ENCODE measurements at regions not wholly inside any gene's neighbourhood (a gene's known extent, or its start where the extent isn't known, plus 50 kb on each side); places are given as distances from the start of the nearest gene placed in this dataset.

DNA sequence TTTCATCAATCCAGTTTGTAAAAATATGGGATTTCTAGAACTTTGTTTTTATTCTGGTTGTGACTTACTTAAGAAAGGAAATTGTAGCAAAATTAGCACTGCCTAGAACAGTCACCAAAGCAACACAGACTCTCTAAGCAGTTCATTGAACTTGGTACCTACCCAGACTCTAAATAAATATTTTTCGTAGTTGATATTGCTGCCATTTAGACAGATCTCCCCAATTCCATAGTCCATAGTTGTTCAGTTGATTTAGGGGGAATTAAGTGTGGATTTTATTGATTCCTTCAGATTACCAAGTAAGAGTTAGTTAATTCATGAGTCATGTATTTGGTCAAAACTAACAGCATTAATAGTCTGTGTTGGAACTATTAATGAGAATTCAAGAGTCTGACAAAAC lies 822.5 kb downstream of the DHX35 start:
- no peak overlapping the region for H3K9ac ChIP-seq (ENCODE audit: low read length in 5 of 5)
- H3K4me1 ChIP-seq (ENCODE audit: control insufficient read depth in 5 of 5, insufficient read depth in 5 of 5, low read length in 5 of 5), result no peaks in the 10 kb centered on the region
- no peak overlapping the region for H3K27ac ChIP-seq (ENCODE audit: low read depth, low read length)
- H3K36me3 ChIP-seq (ENCODE audit: control insufficient read depth in 5 of 5, insufficient read depth in 5 of 5, low read length in 5 of 5), result no peaks in the 10 kb centered on the region
- H3K27me3 ChIP-seq (ENCODE audit: control insufficient read depth in 5 of 5, insufficient read depth in 4 of 5, low read length in 5 of 5), result no peaks in the 10 kb centered on the region
- peaks cover 0 to 8% (median 7%) of the 10 kb centered on the region in 5 donors for H3K9me3 ChIP-seq (ENCODE audit: control insufficient read depth in 5 of 5, low read length in 5 of 5)
- no peak overlapping the region for H3K4me3 ChIP-seq (ENCODE audit: low read depth in 1 of 5, low read length in 5 of 5)

DNA sequence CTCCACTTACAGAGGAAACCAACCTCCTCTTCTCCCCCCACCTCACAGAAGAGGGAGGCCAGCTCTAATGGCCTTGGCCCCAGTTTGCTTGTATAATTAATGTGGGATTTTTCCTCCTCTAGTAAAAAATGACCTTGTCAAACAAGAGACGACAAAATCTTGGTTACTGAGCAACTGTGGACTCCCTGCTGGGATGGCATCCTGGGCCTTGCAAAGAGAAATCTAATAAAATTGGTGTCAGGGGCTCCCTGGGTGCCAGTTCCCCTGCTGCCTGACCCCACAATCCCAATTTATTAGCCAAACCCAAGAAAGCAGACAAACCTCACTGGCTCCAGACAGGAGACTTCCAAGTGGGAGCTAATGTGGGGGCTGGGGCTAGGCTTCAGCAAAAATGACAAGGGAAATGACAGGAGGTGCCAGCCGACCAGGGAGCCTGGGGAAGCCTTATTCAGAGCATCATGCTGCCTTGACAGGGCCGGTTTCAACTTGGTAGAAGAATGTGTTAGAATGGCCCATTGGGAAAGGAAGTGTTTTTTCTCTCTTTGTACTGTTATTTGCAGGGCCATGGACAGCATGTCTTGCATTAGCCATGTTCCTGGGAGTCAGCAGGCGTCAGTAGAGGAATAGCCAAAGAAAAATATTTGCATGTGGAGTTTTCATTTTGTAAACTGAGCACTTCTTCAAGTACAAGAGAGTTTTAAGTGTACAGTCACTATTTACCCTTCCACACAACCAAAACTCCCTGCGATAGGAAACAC lies 816.9 kb downstream of the DHX35 start:
- Histone ChIP-seq H3K9me3 (ENCODE audit: control insufficient read depth in 5 of 5, low read length in 5 of 5) (peaks cover 0 to 11% (median 8%) of the 10 kb centered on the region in 5 donors), H3K9ac (ENCODE audit: low read length in 5 of 5) (no peak overlapping the region), H3K4me1 (ENCODE audit: control insufficient read depth in 5 of 5, insufficient read depth in 5 of 5, low read length in 5 of 5) (peaks cover 0 to 12% (median 9%) of the 10 kb centered on the region in 5 donors), H3K4me3 (ENCODE audit: low read depth in 1 of 5, low read length in 5 of 5) (no peak overlapping the region), H3K27ac (ENCODE audit: low read depth, low read length) (no peak overlapping the region), H3K27me3 (ENCODE audit: control insufficient read depth in 5 of 5, insufficient read depth in 4 of 5, low read length in 5 of 5) (no peaks in the 10 kb centered on the region), H3K36me3 (ENCODE audit: control insufficient read depth in 5 of 5, insufficient read depth in 5 of 5, low read length in 5 of 5) (no peaks in the 10 kb centered on the region)

DNA sequence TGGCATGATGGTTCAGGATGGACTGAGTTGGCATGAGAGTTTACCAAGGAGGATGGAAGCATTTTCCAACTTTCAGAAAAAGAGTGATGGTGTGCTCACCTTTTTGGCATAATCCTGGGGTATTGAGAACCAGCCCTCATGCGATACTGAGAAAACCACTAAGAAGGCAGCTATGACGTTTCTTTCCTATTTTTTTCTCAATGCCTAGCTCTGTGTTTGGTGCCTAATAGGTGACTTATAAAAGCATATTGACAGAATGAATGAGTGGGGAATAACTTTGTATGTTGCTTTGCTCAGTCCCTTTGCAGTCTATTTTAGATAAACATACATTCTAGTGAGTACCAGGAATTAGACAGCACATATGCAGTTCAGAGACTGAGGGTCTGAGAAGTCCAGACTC lies 816.3 kb downstream of the DHX35 start:
- no peak overlapping the region for H3K9ac ChIP-seq (ENCODE audit: low read length in 5 of 5)
- H3K9me3 ChIP-seq (ENCODE audit: control insufficient read depth in 5 of 5, low read length in 5 of 5), result peaks cover 0 to 6% (median 5%) of the 10 kb centered on the region in 5 donors
- no peaks in the 10 kb centered on the region for H3K27me3 ChIP-seq (ENCODE audit: control insufficient read depth in 5 of 5, insufficient read depth in 4 of 5, low read length in 5 of 5)
- H3K4me1 ChIP-seq (ENCODE audit: control insufficient read depth in 5 of 5, insufficient read depth in 5 of 5, low read length in 5 of 5), result peaks cover 0 to 12% (median 9%) of the 10 kb centered on the region in 5 donors
- no peak overlapping the region for H3K27ac ChIP-seq (ENCODE audit: low read depth, low read length)
- no peak overlapping the region for H3K4me3 ChIP-seq (ENCODE audit: low read depth in 1 of 5, low read length in 5 of 5)
- H3K36me3 ChIP-seq (ENCODE audit: control insufficient read depth in 5 of 5, insufficient read depth in 5 of 5, low read length in 5 of 5), result no peaks in the 10 kb centered on the region

DNA sequence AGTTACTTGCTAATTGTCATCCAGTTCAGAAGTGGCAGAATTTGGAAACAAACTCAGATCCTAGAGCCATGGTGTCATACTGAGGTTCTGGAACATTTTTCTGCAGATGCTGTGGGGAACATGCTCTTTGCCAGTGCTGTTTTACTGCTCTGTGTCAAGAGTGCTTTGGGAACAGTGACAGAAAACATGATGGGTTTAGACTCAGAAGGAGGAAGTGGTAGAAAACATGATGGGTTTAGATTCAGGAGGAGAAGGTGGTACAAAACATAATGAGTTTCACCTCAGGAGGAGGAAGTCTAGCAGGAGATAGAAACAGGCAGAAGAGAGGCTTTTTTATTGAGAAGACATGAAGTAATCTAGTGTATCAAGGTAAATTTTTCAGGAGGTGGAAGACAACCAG lies 815.5 kb downstream of the DHX35 start:
- Histone ChIP-seq H3K27ac (ENCODE audit: low read depth, low read length) (no peak overlapping the region), H3K9me3 (ENCODE audit: control insufficient read depth in 5 of 5, low read length in 5 of 5) (peaks cover 0 to 5% (median 4%) of the 10 kb centered on the region in 5 donors), H3K9ac (ENCODE audit: low read length in 5 of 5) (no peak overlapping the region), H3K27me3 (ENCODE audit: control insufficient read depth in 5 of 5, insufficient read depth in 4 of 5, low read length in 5 of 5) (no peaks in the 10 kb centered on the region), H3K4me1 (ENCODE audit: control insufficient read depth in 5 of 5, insufficient read depth in 5 of 5, low read length in 5 of 5) (peaks cover 0 to 12% (median 9%) of the 10 kb centered on the region in 5 donors), H3K4me3 (ENCODE audit: low read depth in 1 of 5, low read length in 5 of 5) (no peak overlapping the region), H3K36me3 (ENCODE audit: control insufficient read depth in 5 of 5, insufficient read depth in 5 of 5, low read length in 5 of 5) (no peaks in the 10 kb centered on the region)

DNA sequence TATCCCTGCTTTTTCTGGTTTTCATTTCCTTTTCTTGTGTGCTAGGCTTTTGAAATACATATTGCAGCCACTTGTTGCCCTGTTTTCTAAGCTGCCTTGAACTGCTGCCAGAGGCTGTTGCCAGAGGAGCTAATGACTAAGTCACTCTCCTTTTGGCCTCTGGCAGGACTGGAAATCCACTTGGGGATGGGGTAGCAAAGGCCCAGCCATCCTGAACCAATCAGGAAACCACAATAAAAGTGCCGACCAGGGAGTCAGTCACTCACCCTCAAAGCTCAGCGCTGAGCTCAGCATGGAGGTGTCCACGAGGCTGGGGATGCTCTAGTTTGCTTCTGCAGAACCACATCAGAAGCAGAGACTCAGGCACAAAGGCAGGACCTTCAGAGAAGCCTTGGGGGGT lies 813.0 kb downstream of the DHX35 start:
- H3K27me3 ChIP-seq (ENCODE audit: control insufficient read depth in 5 of 5, insufficient read depth in 4 of 5, low read length in 5 of 5), result no peaks in the 10 kb centered on the region
- peaks cover 0 to 5% (median 1%) of the 10 kb centered on the region in 5 donors for H3K9me3 ChIP-seq (ENCODE audit: control insufficient read depth in 5 of 5, low read length in 5 of 5)
- H3K36me3 ChIP-seq (ENCODE audit: control insufficient read depth in 5 of 5, insufficient read depth in 5 of 5, low read length in 5 of 5), result no peaks in the 10 kb centered on the region
- peaks cover 0 to 12% (median 9%) of the 10 kb centered on the region in 5 donors for H3K4me1 ChIP-seq (ENCODE audit: control insufficient read depth in 5 of 5, insufficient read depth in 5 of 5, low read length in 5 of 5)
- no peak overlapping the region for H3K4me3 ChIP-seq (ENCODE audit: low read depth in 1 of 5, low read length in 5 of 5)
- no peak overlapping the region for H3K27ac ChIP-seq (ENCODE audit: low read depth, low read length)
- H3K9ac ChIP-seq (ENCODE audit: low read length in 5 of 5), result no peak overlapping the region

DNA sequence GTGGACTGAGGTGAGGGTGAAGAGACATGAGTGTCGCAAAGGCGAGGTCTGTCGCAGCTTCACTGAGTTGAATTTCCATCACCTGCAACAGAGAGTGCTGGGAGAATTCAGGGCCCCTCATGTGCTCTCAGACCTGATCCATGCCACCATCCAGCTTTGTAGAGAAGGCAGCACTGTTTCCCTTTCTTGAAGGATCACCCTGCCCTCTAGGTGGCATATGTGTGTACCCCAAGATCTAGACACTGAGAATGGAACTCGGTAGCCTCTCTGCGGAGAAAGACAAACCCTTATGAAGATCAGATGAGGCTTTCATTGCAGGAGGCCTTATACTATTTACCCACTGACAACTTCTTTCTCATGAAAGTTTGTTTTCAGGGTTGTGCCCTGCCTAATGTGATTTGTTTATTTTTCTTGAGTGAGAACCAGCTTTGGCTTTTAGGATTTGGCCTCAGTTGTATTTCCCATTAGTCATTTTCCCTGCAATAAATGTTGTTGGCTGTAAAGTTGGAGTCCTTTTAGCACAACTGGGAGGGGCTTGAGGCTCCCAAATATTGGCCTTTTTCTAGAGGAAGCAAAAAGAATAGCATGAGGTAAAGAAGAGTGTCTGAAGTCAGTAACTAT lies 811.3 kb downstream of the DHX35 start:
- Histone ChIP-seq H3K36me3 (ENCODE audit: control insufficient read depth in 5 of 5, insufficient read depth in 5 of 5, low read length in 5 of 5) (no peaks in the 10 kb centered on the region), H3K4me1 (ENCODE audit: control insufficient read depth in 5 of 5, insufficient read depth in 5 of 5, low read length in 5 of 5) (peaks cover 0 to 12% (median 9%) of the 10 kb centered on the region in 5 donors), H3K9me3 (ENCODE audit: control insufficient read depth in 5 of 5, low read length in 5 of 5) (peaks cover 0 to 12% (median 2%) of the 10 kb centered on the region in 5 donors), H3K9ac (ENCODE audit: low read length in 5 of 5) (no peak overlapping the region), H3K4me3 (ENCODE audit: low read depth in 1 of 5, low read length in 5 of 5) (no peak overlapping the region), H3K27ac (ENCODE audit: low read depth, low read length) (no peak overlapping the region), H3K27me3 (ENCODE audit: control insufficient read depth in 5 of 5, insufficient read depth in 4 of 5, low read length in 5 of 5) (no peaks in the 10 kb centered on the region)

DNA sequence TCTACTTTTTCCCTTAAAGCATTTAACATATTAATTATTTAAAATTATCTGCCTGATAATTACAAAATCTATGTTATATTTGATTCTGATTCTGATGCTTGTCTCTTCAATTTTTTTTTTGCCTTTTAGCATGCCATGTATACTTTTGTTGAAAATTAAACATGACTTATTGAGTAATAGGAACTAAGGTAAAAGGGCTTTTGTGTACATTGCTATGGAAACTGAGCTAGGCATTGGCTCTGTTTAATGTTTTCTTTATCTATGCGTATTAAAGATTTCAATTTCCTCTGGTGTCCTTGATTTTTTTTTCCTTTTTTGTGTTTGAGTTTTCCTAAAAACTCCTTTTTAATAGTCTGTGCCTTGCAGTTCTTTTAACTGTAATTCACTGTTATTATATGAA lies 805.2 kb downstream of the DHX35 start:
- no peak overlapping the region for H3K4me3 ChIP-seq (ENCODE audit: low read depth in 1 of 5, low read length in 5 of 5)
- no peaks in the 10 kb centered on the region for H3K4me1 ChIP-seq (ENCODE audit: control insufficient read depth in 5 of 5, insufficient read depth in 5 of 5, low read length in 5 of 5)
- H3K27ac ChIP-seq (ENCODE audit: low read depth, low read length), result no peak overlapping the region
- no peak overlapping the region for H3K9ac ChIP-seq (ENCODE audit: low read length in 5 of 5)
- H3K27me3 ChIP-seq (ENCODE audit: control insufficient read depth in 5 of 5, insufficient read depth in 4 of 5, low read length in 5 of 5), result no peaks in the 10 kb centered on the region
- H3K9me3 ChIP-seq (ENCODE audit: control insufficient read depth in 5 of 5, low read length in 5 of 5), result peaks cover 13 to 26% (median 15%) of the 10 kb centered on the region in 5 donors
- H3K36me3 ChIP-seq (ENCODE audit: control insufficient read depth in 5 of 5, insufficient read depth in 5 of 5, low read length in 5 of 5), result no peaks in the 10 kb centered on the region

DNA sequence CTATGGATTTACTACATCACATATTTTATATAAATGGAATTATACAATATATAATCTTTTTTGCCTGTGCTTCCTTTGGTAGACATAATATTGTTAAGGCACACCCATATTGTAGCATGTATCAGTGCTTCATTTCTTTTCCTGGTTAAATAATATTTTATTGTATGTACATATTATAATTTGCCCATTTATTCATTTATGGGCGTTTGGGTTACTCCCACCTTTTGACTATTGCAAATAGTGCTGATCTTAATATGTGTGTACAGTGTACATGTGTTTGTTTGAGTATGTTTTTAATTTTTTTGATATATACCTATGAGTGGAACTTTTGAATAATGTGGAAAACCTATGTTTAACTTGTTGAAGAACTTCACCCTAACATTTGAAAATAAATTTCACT lies 804.2 kb downstream of the DHX35 start:
- H3K36me3 ChIP-seq (ENCODE audit: control insufficient read depth in 5 of 5, insufficient read depth in 5 of 5, low read length in 5 of 5), result no peaks in the 10 kb centered on the region
- peaks cover 13 to 26% (median 15%) of the 10 kb centered on the region in 5 donors for H3K9me3 ChIP-seq (ENCODE audit: control insufficient read depth in 5 of 5, low read length in 5 of 5)
- no peaks in the 10 kb centered on the region for H3K27me3 ChIP-seq (ENCODE audit: control insufficient read depth in 5 of 5, insufficient read depth in 4 of 5, low read length in 5 of 5)
- no peaks in the 10 kb centered on the region for H3K4me1 ChIP-seq (ENCODE audit: control insufficient read depth in 5 of 5, insufficient read depth in 5 of 5, low read length in 5 of 5)
- no peak overlapping the region for H3K27ac ChIP-seq (ENCODE audit: low read depth, low read length)
- H3K4me3 ChIP-seq (ENCODE audit: low read depth in 1 of 5, low read length in 5 of 5), result no peak overlapping the region
- no peak overlapping the region for H3K9ac ChIP-seq (ENCODE audit: low read length in 5 of 5)

DNA sequence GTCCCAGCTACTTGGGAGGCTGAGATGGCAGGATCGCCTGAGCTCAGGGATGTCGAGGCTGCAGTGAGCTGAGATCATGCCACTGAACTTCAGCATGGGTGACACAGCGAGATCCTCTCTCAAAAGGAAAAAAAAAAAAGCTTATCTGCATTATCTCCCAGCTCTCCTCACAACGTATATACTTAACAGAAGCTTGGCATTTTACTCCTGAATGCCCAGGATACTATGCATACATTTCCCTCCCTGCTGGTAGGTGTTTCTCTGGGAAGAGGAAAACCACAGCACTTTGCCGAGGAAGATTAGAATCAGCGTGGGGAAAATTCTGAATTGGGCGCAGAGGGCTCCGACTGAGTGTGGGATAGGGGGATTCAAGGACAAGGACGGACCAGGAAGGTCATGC lies 800.6 kb downstream of the DHX35 start:
- Histone ChIP-seq H3K36me3 (ENCODE audit: control insufficient read depth in 5 of 5, insufficient read depth in 5 of 5, low read length in 5 of 5) (no peaks in the 10 kb centered on the region), H3K9me3 (ENCODE audit: control insufficient read depth in 5 of 5, low read length in 5 of 5) (peaks cover 5 to 11% (median 9%) of the 10 kb centered on the region in 5 donors), H3K4me1 (ENCODE audit: control insufficient read depth in 5 of 5, insufficient read depth in 5 of 5, low read length in 5 of 5) (no peaks in the 10 kb centered on the region), H3K9ac (ENCODE audit: low read length in 5 of 5) (no peak overlapping the region), H3K27ac (ENCODE audit: low read depth, low read length) (no peak overlapping the region), H3K4me3 (ENCODE audit: low read depth in 1 of 5, low read length in 5 of 5) (no peak overlapping the region), H3K27me3 (ENCODE audit: control insufficient read depth in 5 of 5, insufficient read depth in 4 of 5, low read length in 5 of 5) (no peaks in the 10 kb centered on the region)

DNA sequence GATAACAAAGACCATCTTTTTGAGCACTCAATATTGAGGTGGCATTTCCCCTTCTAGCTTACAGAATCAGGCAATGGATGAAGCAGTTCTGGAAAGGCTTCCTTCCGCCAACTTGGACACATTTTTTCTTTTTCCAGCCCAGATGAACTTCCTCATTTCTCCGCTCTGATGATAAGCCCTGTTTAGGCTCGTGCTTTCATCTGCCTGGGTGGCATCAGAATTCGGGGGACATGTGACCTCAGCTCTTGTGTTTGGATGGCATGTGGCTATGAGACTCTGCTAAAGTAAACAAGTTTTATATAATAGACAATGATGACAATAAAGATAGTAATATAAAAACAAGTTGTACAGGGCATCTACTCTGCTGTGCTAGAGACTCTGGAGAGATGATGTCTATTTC lies 796.7 kb downstream of the DHX35 start:
- Histone ChIP-seq H3K36me3 (ENCODE audit: control insufficient read depth in 5 of 5, insufficient read depth in 5 of 5, low read length in 5 of 5) (no peaks in the 10 kb centered on the region), H3K9me3 (ENCODE audit: control insufficient read depth in 5 of 5, low read length in 5 of 5) (peaks cover 3 to 6% (median 4%) of the 10 kb centered on the region in 5 donors), H3K9ac (ENCODE audit: low read length in 5 of 5) (no peak overlapping the region), H3K4me1 (ENCODE audit: control insufficient read depth in 5 of 5, insufficient read depth in 5 of 5, low read length in 5 of 5) (no peaks in the 10 kb centered on the region), H3K27me3 (ENCODE audit: control insufficient read depth in 5 of 5, insufficient read depth in 4 of 5, low read length in 5 of 5) (no peaks in the 10 kb centered on the region), H3K27ac (ENCODE audit: low read depth, low read length) (no peak overlapping the region), H3K4me3 (ENCODE audit: low read depth in 1 of 5, low read length in 5 of 5) (no peak overlapping the region)

All from subcutaneous abdominal adipose tissue (tissue), 5 donors.